PC-9 (cell line): ENCODE measurements at regions not wholly inside any gene's neighbourhood (a gene's known extent, or its start where the extent isn't known, plus 50 kb on each side); places are given as distances from the start of the nearest gene placed in this dataset.

ENCODE experiments used
- CTCF ChIP-seq: fragments of 200-600 bp; sonication (generic); conservative IDR thresholded peaks from 2 replicates; pipeline ENCODE4 v1.6.1; 2017; ENCODE audit warnings: mixed run types, antibody characterized with exemption, mild to moderate bottlenecking, moderate library complexity
- EZH2 ChIP-seq: fragments of 200-600 bp; sonication (generic); IDR thresholded peaks from 2 replicates; pipeline ENCODE4 v1.8.0; 2017; ENCODE audit warnings: antibody characterized with exemption, low read depth

DNA sequence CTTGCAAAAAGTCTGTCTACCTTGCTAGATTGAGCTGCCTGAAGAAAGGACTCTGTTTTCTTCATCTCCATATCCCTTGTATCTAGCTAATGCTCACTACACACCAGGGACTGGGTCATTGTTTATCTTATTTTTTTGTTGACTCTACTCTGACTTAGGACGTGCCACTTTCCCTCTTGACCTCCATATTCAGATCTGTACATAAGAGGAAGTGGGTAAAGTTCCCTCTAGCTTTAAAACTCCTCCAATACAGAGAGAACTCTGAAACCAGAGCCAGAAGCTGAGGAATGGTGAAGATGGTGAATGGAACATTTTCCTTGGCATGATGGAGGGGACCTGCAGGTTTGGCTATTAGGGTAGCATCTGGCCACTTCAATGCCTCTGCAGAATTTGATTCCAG is 2026.1 kb upstream of the TENM3 start:
- TF ChIP-seq EZH2 (no peak), CTCF (no peak)
